A549 (cell line): ENCODE measurements at regions not wholly inside any gene's neighbourhood (a gene's known extent, or its start where the extent isn't known, plus 50 kb on each side); places are given as distances from the start of the nearest gene placed in this dataset.

Experiments used
- ATAC-seq, 2 experiments: fragments of 200-7000 bp in 1 of 2; fragments of >200 bp in 1 of 2; cut with Nextera tagmentation in 1 of 2; cut with Tn5 transposase in 1 of 2; 3 replicates each; pipeline versions ENCODE4 v1.8.0 to v1.9.1; 2018 to 2020; ENCODE audit warnings: mild to moderate bottlenecking in 1 of 2, moderate library complexity in 1 of 2
- CTCF ChIA-PET: fragments of 300-600 bp; sonication (Branson Sonifier 250); formaldehyde crosslinking; extraction: SDS; loops from one replicate; lab custom pipeline; 2021; ENCODE audit warnings: antibody characterized with exemption, inconsistent platforms; lab: Yijun Ruan, JAX
- POLR2A ChIA-PET: fragments of 350-600 bp; formaldehyde crosslinking; extraction: SDS; loops from one replicate; lab custom pipeline; 2021; ENCODE audit warnings: antibody characterized with exemption, inconsistent platforms; lab: Yijun Ruan, JAX
- DNase-seq, 2 experiments: peaks; one replicate each; pipeline versions ENCODE4 v3.0.0 to v3.0.0-alpha.2; 2011 to 2016; ENCODE audit warnings: low read depth in 1 of 2, low spot score in 1 of 2
- FAIRE-seq: peaks from 2 replicates; lab custom pipeline; 2011; peaks lifted over from hg19 to GRCh38; lab: Jason Lieb, UNC
- H3K27ac ChIP-seq, 2 experiments: fragments of >200 bp; sonication (Bioruptor Twin); formaldehyde crosslinking; 3 replicates each; pipeline ENCODE4 v1.5.1; 2016 to 2017
- H3K4me1 ChIP-seq: fragments of >200 bp; sonication (Bioruptor Twin); formaldehyde crosslinking; 3 replicates; pipeline ENCODE4 v1.6.1; 2016
- H3K4me2 ChIP-seq: fragments of >200 bp; sonication (Bioruptor Twin); formaldehyde crosslinking; 3 replicates; pipeline ENCODE4 v1.6.1; 2016
- H3K4me3 ChIP-seq: fragments of >200 bp; sonication (Bioruptor Twin); formaldehyde crosslinking; 3 replicates; pipeline ENCODE4 v1.5.1; 2016
- H3K9me3 ChIP-seq: fragments of >200 bp; sonication (Bioruptor Twin); formaldehyde crosslinking; 3 replicates; pipeline ENCODE4 v1.6.1; 2016
- ATOH8 ChIP-seq: fragments of 250-450 bp; sonication (Bioruptor Pico); IDR thresholded peaks from 2 replicates; pipeline ENCODE4 v1.5.0; 2020; ENCODE audit warnings: low read depth, mild to moderate bottlenecking, moderate library complexity
- BHLHE40 ChIP-seq: IDR thresholded peaks from 2 replicates; pipeline ENCODE4 v1.6.1; 2012; ENCODE audit warnings: low read depth, low read length, inconsistent platforms
- CHD2 ChIP-seq: fragments of 150-350 bp; IDR thresholded peaks from 2 replicates; pipeline ENCODE4 v1.6.1; 2014; ENCODE audit warnings: low read length; ENCODE audit not compliant: partially characterized antibody
- EP300 ChIP-seq, 2 experiments: fragments of >200 bp; sonication (Bioruptor Twin); formaldehyde crosslinking; IDR thresholded peaks; 2 replicates in 1 of 2; 3 replicates in 1 of 2; pipeline ENCODE4 v1.6.1; 2016 to 2017
- ESRRA ChIP-seq: fragments of 150-350 bp; IDR thresholded peaks from 2 replicates; pipeline ENCODE4 v1.6.1; 2014; ENCODE audit warnings: mild to moderate bottlenecking, low read length, borderline replicate concordance
- FOSB ChIP-seq: fragments of 250-450 bp; sonication (Bioruptor Pico); IDR thresholded peaks from 2 replicates; pipeline ENCODE4 v1.5.0; 2020; ENCODE audit warnings: mild to moderate bottlenecking, moderate library complexity
- FOSL2 ChIP-seq, 2 experiments: fragments of 450-650 bp in 1 of 2; fragments of >200 bp in 1 of 2; sonication (Bioruptor Twin) in 1 of 2; formaldehyde crosslinking; IDR thresholded peaks; 2 replicates each; pipeline versions ENCODE4 v1.5.0 to v1.6.1; 2016 to 2020; ENCODE audit warnings: mild to moderate bottlenecking in 1 of 2, moderate library complexity in 1 of 2
- HES2 ChIP-seq: fragments of >200 bp; sonication (Bioruptor Twin); formaldehyde crosslinking; IDR thresholded peaks from 2 replicates; pipeline ENCODE4 v1.6.1; 2016
- HEYL ChIP-seq: fragments of 250-450 bp; sonication (Bioruptor Pico); IDR thresholded peaks from 2 replicates; pipeline ENCODE4 v1.8.0; 2021; ENCODE audit warnings: mild to moderate bottlenecking, moderate library complexity
- HMGXB4 ChIP-seq: fragments of 250-450 bp; sonication (Bioruptor Pico); IDR thresholded peaks from 2 replicates; pipeline ENCODE4 v1.5.0; 2021; ENCODE audit warnings: mild to moderate bottlenecking, moderate library complexity, borderline replicate concordance
- HOXA7 ChIP-seq: fragments of 250-450 bp; sonication (Bioruptor Pico); IDR thresholded peaks from 2 replicates; pipeline ENCODE4 v1.5.0; 2020; ENCODE audit warnings: mild to moderate bottlenecking, moderate library complexity
- JUN ChIP-seq, 2 experiments: fragments of >200 bp; sonication (Bioruptor Twin); formaldehyde crosslinking; IDR thresholded peaks; 2 replicates in 1 of 2; 3 replicates in 1 of 2; pipeline ENCODE4 v1.6.1; 2016 to 2017
- JUNB ChIP-seq: fragments of >200 bp; sonication (Bioruptor Twin); formaldehyde crosslinking; IDR thresholded peaks from 2 replicates; pipeline ENCODE4 v1.6.1; 2016
- KDM1A ChIP-seq: fragments of 200-600 bp; sonication (generic); IDR thresholded peaks from 2 replicates; pipeline ENCODE4 v1.6.1; 2016; ENCODE audit warnings: low read depth, mild to moderate bottlenecking
- NFE2L2 ChIP-seq: fragments of 150-350 bp; conservative IDR thresholded peaks from 2 replicates; pipeline ENCODE4 v1.6.1; 2014; ENCODE audit warnings: low read length
- NPAS2 ChIP-seq: fragments of 250-450 bp; sonication (Bioruptor Pico); IDR thresholded peaks from 2 replicates; pipeline ENCODE4 v1.8.0; 2022; ENCODE audit warnings: mild to moderate bottlenecking, moderate library complexity, borderline replicate concordance
- NR3C1 ChIP-seq: fragments of >200 bp; sonication (Bioruptor Twin); formaldehyde crosslinking; IDR thresholded peaks from 3 replicates; pipeline ENCODE4 v1.6.1; 2017
- PBX3 ChIP-seq: IDR thresholded peaks from 2 replicates; pipeline ENCODE4 v1.6.1; 2012
- POLR2A ChIP-seq: IDR thresholded peaks from 2 replicates; pipeline ENCODE4 v1.6.1; 2012; ENCODE audit warnings: mild to moderate bottlenecking, low read length
- RAD21 ChIP-seq, 2 experiments: fragments of >200 bp in 1 of 2; sonication (Bioruptor Twin) in 1 of 2; formaldehyde crosslinking in 1 of 2; IDR thresholded peaks in 1 of 2; conservative IDR thresholded peaks in 1 of 2; 2 replicates in 1 of 2; 3 replicates in 1 of 2; pipeline ENCODE4 v1.6.1; 2012 to 2018; ENCODE audit warnings: inconsistent platforms in 1 of 2
- REST ChIP-seq: fragments of 200-600 bp; sonication (generic); IDR thresholded peaks from 2 replicates; pipeline ENCODE4 v1.6.1; 2016; ENCODE audit warnings: antibody characterized with exemption, mild to moderate bottlenecking, moderate library complexity
- RFX5 ChIP-seq: fragments of 450-650 bp; IDR thresholded peaks from 2 replicates; pipeline ENCODE4 v1.7.1; 2014; ENCODE audit warnings: antibody characterized with exemption, mild to moderate bottlenecking, moderate library complexity
- SMC3 ChIP-seq: fragments of >200 bp; sonication (Bioruptor Twin); formaldehyde crosslinking; IDR thresholded peaks from 3 replicates; pipeline ENCODE4 v1.6.1; 2018; ENCODE audit warnings: inconsistent platforms
- ZNF302 ChIP-seq: fragments of 250-450 bp; sonication (Bioruptor Pico); IDR thresholded peaks from 2 replicates; pipeline ENCODE4 v1.9.0; 2021; ENCODE audit warnings: inconsistent platforms, mild to moderate bottlenecking, moderate library complexity
- WGBS: methylation state at CpG from one replicate; pipeline ENCODE4 v1.1.6; 2017; ENCODE audit errors: missing lambda C conversion rate; 5-methylcytosine and 5-hydroxymethylcytosine counted together

DNA sequence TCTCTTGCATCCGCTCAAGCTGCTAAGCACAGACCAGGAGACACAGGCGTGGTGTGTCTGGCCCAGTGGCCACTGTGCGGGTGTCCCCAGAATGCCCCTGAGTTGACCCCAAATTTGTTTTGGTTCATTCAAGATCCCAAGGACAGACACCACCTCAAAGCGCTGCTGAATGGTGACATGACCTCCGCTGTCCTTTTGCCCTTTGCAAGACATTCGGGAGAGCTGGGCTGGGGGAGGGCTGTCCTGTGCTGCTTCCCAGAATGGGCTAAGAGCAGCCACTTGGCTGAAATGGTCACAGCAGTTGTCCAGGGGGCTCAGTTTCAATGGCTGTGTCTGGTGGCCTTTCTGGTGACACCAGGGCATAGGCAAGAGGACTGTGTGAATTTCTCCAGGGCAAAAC is 84.1 kb downstream of the SMIM21 start:
- ChIA-PET CTCF (no interaction called here), POLR2A (no interaction called here)
- FAIRE-seq (no peak), ATAC-seq (no peak), DNase-seq (no peak)
- no peak overlapping the region for H3K4me2 ChIP-seq
- no peak overlapping the region for H3K27ac ChIP-seq
- WGBS, result 77% methylated on average over 6 of the region's 6 CpGs
- no peaks in the 10 kb centered on the region for H3K9me3 ChIP-seq
- no peaks in the 10 kb centered on the region for H3K4me1 ChIP-seq
- TF ChIP-seq RFX5 (no peak), RAD21 (conservative IDR thresholded peaks at IDR 0.05 in 1 of 2, IDR thresholded peaks at IDR 0.05 in 1 of 2) (no peak), FOSL2 (IDR thresholded peaks at IDR 0.05) (no peak), FOSL2 (CRISPR knock-in tag; IDR thresholded peaks at IDR 0.05) (no peak), CHD2 (no peak), EP300 (IDR thresholded peaks at IDR 0.05) (no peak), SMC3 (no peak), HMGXB4 (CRISPR knock-in tag) (no peak), HEYL (CRISPR knock-in tag) (no peak), JUNB (no peak), ESRRA (no peak), REST (no peak), NPAS2 (no peak), BHLHE40 (no peak), NFE2L2 (no peak), KDM1A (no peak), PBX3 (no peak), ZNF302 (CRISPR knock-in tag) (no peak), NR3C1 (no peak), FOSB (CRISPR knock-in tag) (no peak), HES2 (no peak)
- TF ChIP-seq, all 56 proteins: peak for 0
- H3K4me3 ChIP-seq, result no peak overlapping the region

- Histone ChIP-seq H3K4me3 (no peak overlapping the region), H3K27ac (no peak overlapping the region), H3K4me2 (no peak overlapping the region), H3K9me3 (no peaks in the 10 kb centered on the region), H3K4me1 (no peaks in the 10 kb centered on the region)
- ChIA-PET POLR2A (no interaction called here), CTCF (interaction anchor here (0.8 kb wide), 1 partner anchor 11 kb away, joined by 3 read pairs; no protein-coding TSS in a partner anchor)
- 54% methylated on average over 6 of the region's 6 CpGs for WGBS
- no peak for ATAC-seq
- no peak for DNase-seq
- no peak for FAIRE-seq
- no peak for TF ChIP-seq FOSL2 (IDR thresholded peaks at IDR 0.05)
- TF ChIP-seq FOSL2 (CRISPR knock-in tag; IDR thresholded peaks at IDR 0.05), result no peak
- no peak for TF ChIP-seq POLR2A
- TF ChIP-seq HOXA7, result no peak
- TF ChIP-seq JUN (IDR thresholded peaks at IDR 0.05), result no peak
- no peak for TF ChIP-seq ATOH8 (CRISPR knock-in tag)
- no peak for TF ChIP-seq KDM1A
- TF ChIP-seq REST, result no peak
- TF ChIP-seq JUNB, result no peak
- no peak for TF ChIP-seq HMGXB4 (CRISPR knock-in tag)
Measured at GRCh38 chr18:75341897-75342296, 85.6 kb downstream of the SMIM21 start.
